HG03159 (cell line): ENCODE measurements at regions not wholly inside any gene's neighbourhood (a gene's known extent, or its start where the extent isn't known, plus 50 kb on each side); places are given as distances from the start of the nearest gene placed in this dataset.
"Not testable (repeated sequence)": the region's sequence is repeated elsewhere in the genome, so short reads cannot be mapped to it uniquely, and the experiment has no call there.

Experiments
- ATAC-seq: cut with Tn5 transposase; IDR thresholded peaks from one replicate; pipeline ENCODE4 v1.9.1; 2021; ENCODE audit warnings: mild to moderate bottlenecking, moderate library complexity; ENCODE audit not compliant: unreplicated experiment

- ATAC-seq, result no peak
Measured at GRCh38 chr7:23887660-23888059, 177.6 kb downstream of the STK31 start.

DNA sequence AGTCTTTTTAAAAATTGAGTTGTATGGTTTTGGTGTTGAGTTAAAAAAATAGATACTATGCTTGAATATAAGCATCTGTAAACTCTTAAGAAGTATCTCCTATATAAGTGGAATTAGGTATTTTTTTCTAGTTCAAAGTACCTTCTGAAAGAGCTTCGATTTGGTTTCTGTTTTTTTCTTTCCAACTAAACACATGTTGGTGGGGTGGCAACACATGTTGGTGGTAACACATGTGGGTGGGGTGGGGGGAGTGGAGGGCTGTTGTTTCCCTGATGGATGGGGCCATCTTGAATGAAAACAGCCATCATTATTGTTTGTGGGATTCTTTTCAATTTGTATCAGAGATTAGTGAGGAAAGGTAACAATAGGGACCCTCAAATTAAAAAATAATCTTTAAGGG lies 178.9 kb downstream of the STK31 start:
- no peak for ATAC-seq

DNA sequence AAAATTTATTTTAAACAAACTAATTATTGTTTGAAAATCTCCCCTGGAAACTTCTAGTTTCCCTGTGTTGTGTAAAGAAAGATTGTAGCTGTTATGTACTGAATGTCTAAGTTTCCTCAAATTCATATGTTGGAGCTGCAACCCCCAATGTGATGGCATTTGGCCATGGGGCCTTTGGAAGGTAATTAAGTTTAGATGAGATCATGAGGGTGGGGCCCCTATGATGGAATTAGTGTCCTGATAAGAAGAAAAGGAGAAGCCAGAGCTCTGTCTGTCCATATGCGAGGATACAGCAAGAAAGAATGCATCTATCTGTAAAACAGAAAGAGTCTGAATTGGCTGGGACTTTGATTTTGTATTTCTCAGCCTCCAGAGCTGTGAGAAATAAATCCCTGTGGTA lies 179.5 kb downstream of the STK31 start:
- ATAC-seq, result no peak

DNA sequence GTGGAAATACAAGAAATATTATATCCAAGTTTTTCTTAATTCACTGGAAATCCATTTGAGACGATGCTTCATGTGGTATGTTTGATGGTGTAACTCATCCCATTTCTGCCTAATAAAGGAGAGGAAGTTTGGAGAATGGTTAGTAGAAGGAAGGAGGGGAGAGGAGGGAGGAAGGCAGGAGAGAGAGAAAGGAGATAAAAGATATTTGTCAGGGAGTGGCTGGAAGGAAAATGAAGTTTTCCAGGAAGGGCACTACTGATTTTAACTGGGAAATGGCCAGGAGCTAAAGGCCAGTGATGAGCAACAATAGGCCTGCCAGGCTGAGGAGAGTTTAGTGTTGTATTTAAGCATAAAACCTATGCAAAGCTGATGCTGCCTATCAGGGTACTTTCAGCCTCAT lies 182.0 kb downstream of the STK31 start:
- no peak for ATAC-seq

- ATAC-seq, result no peak
Measured at GRCh38 chr7:23893176-23893941, 183.3 kb downstream of the STK31 start.

GRCh38 chr7:23893942-23894891 lies 184.2 kb downstream of the STK31 start:
- ATAC-seq, result no peak

- ATAC-seq, result no peak
Measured at GRCh38 chr7:23894892-23895569, 185.0 kb downstream of the STK31 start.

GRCh38 chr7:23895666-23896096 lies 185.7 kb downstream of the STK31 start:
- no peak for ATAC-seq

GRCh38 chr7:23898619-23899018 lies 188.6 kb downstream of the STK31 start:
- no peak for ATAC-seq

DNA sequence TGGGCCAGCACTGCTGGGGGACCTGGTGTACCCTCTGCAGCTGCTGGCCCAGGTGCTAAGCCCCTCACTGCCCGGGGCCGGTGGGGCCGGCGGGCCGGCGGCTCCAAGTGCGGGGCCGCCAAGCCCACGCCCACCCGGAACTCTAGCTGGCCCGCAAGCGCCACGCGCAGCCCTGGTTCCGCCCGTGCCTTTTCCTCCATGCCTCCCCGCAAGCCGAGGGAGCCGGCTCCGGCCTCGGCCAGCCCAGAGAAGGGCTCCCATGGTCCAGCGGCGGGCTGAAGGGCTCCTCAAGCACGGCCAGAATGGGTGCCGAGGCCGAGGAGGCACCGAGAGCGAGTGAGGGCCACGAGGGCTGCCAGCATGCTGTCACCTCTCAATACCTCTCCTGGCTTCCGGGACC lies 194.9 kb downstream of the STK31 start:
- not testable (repeated sequence) for ATAC-seq

GRCh38 chr7:23907012-23907411 lies 197.0 kb downstream of the STK31 start:
- no peak for ATAC-seq

DNA sequence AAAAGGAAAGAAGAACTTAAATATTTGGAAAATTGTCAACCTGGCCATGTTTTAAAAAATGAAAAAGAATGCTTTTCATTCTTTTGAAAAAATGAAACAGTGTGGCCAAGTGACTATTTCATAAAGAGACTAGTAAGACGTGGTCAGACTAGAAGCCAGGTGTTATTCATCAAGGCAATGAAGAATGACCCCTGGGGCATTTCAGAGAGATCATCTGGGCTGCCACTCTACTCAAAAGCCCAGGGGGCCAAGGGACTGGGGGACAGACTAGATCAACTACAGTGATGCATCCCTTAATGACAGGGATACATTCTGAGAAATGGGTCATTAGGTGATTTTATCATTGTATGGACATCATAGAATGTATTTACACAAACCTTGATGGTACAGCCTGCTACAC lies 199.4 kb downstream of the STK31 start:
- ATAC-seq, result no peak

GRCh38 chr7:23912065-23912464 lies 202.0 kb downstream of the STK31 start:
- ATAC-seq, result no peak

GRCh38 chr7:23913016-23913415 lies 203.0 kb downstream of the STK31 start:
- ATAC-seq, result no peak

DNA sequence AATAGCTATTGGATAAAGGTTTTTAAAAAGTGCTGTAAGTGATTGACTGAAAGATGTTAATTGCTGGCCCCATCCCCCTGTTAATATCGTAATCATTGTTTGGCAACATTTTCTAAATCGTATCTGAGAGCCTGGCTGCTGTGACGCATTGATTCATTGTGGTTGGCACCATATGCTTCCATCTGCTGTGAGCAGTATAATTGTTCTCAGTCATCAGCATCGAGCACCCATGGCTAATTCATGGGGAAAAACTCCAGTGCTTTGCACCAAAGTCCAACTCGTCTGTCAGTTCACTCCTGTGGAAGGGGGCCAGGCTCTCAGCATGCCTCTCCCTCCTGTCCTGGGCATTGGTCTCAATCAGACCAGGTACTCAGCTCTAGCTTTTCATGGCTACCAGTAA lies 205.2 kb downstream of the STK31 start:
- ATAC-seq, result no peak

GRCh38 chr7:23918286-23918685 lies 208.3 kb downstream of the STK31 start:
- ATAC-seq, result no peak

- no peak for ATAC-seq
Measured at GRCh38 chr7:23918856-23919255, 208.8 kb downstream of the STK31 start.

DNA sequence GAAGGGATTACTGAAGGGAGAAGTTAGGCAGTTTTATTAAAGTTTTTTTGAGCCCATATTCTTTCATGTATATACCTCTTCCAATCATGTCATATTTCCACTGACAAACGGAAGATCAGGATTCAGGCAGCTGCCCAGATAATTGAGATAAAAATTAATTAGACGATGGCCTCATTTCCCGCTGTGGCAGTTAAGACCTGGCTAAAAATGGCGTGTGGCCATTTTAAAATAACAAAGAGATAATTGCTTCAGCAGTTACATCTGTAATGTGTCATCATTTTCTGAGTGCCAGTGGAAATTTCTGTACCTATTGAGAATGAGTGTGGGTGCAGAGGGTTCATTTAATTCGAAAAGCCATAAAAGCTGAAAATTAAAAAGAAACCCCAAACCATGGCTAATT lies 215.1 kb downstream of the STK31 start:
- ATAC-seq, result no peak

DNA sequence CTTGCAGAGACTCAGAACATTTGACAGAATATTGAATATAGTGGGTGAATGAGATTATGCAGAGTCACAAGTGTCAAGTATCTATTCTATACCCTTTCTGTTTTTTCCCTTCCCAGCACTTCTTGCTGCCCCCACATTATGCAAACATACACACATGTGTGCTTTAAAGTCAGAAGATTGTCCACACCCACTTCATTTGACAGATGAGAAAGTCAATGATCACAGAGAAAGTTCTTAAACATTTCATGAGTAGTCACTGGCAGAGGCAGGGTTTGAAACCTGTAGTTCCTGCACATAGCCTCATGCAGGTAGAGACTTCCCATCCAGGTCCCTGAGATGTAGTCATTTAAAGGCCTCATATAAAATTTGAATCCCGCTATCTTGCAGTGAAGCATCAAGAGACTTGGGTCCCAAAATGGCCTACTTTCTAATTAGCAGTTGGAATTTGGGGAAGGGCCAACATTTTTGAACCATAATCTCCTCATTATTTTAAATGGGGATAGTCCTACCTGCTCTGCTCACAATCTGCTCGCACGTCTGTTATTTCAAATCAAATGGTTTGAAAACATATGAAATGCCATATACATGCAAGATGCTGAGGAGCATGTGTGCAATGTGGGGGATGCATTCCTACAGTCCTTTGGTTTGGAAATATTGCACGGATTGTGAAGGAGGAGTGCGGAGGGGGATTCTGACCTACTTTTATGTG lies 217.8 kb downstream of the STK31 start:
- no peak for ATAC-seq

- ATAC-seq, result no peak
Measured at GRCh38 chr7:23928418-23928775, 218.4 kb downstream of the STK31 start.

DNA sequence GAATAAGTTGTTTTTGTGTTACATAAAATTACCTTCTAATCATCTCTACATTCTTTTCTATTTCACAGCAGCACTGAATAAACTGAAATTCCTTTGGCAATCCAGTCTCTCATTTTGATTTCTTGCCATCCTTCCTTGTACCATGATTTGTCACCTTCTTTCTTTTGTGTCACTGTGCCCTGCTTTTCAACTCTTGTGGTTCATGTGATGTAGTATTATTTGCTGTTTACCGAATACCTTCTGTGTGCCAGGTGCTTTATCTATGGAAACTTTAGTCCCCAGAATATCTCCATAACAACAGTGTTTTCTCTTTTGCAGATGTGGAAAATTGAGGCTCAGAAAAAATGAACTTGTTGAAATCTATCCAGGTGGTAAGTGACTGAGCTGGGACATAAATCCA lies 220.3 kb downstream of the STK31 start:
- ATAC-seq, result no peak
